Amygdala (tissue), 56 donors: ENCODE measurements at regions not wholly inside any gene's neighbourhood (a gene's known extent, or its start where the extent isn't known, plus 50 kb on each side); places are given as distances from the start of the nearest gene placed in this dataset.
A peak's percentile ranks its signal among the peaks of the same experiment; 100 is the strongest.

ENCODE experiments used
- DNase-seq, 56 donors: peaks; one replicate each; lab custom pipeline; 2025; lab: John Stamatoyannopoulos, UW

DNA sequence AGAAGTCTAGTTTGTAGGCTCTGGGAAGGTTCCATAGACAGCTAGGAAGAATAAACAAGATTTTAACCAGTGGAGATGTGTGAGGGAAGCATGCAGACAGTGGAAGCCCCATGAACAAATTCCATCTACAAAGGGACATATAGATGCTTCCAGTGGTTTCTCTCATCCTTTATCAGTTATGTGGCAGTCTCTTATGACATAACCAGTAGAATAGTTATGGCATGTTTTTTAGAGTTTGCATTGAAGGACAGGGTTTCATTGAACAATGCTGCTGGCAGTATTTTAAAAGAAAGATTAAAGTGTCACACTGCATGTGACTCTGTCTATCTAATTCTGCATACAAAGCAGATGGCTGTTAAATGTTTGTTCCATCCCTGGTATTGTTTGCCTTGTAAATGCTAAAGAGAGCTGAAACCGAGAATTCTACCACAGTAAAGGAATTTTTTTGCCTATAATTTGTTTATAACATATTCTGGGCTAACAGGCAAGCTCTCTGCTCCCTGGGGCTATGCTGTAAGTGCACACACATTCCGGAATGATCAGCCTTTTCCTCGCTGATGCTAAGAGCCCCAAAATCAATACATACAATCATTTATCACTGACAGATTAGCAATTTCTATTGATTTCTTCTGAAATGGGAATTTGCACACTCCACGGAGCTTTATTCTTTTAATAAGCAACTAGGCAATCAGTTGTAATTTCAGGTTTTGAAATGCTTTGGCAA lies 76.8 kb upstream of the PELI1 start:
- no peak for DNase-seq

DNA sequence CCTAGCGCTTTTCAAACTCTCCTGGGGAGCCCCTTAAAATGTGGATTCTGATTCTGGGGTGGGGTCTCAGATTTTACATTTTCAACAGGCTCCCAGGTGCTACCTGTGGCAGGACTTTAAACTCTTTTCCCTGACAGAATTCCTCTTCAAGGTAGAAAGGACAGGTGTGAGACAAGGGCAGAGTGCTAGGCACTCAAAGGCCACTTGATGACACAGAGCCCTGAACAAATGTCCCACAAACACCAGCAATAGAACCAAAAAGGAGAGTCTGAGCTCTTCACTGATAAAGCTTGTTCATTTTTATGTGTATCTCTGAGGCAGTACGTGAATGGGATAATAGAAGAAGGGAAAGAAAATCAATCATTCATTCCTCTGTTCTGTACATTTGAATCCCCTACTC lies 77.7 kb upstream of the PELI1 start:
- DNase-seq, result no peak

GRCh38 chr2:64222351-64222750 lies 78.1 kb upstream of the PELI1 start:
- no peak for DNase-seq

- DNase-seq, result no peak
These were observed 78.8 kb upstream of the PELI1 start for GRCh38 chr2:64223055-64223454.

GRCh38 chr2:64225491-64225890 lies 81.3 kb upstream of the PELI1 start:
- peak in 1 of 56 donors; percentile 10 for DNase-seq

GRCh38 chr2:64226611-64227010 lies 82.4 kb upstream of the PELI1 start:
- DNase-seq, result no peak

GRCh38 chr2:64227603-64228125 lies 83.4 kb upstream of the PELI1 start:
- no peak for DNase-seq

- DNase-seq, result peak; percentile 52 to 95 (median 85)
These were observed 84.0 kb upstream of the PELI1 start for GRCh38 chr2:64228126-64228678.

- DNase-seq, result no peak
These were observed 84.7 kb upstream of the PELI1 start for GRCh38 chr2:64228918-64229317.

DNA sequence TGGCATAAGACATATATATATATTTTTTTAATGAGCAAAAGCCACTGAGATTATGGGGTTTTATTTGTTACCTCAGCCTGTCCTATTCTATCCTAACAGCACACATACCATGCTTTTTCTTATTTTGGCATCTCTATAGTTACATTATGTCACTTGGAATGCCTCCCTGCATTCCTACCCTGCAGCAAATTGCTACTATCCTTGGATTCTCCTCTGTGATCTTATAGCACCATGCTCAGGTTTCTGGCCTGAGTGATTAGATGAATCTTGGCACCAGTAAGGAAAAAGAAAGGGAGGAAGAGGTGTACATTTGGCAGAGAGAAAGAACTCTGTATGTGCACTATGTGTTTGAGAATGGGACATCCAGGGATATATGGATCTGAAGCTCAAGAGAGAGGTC lies 86.3 kb upstream of the PELI1 start:
- no peak for DNase-seq

DNA sequence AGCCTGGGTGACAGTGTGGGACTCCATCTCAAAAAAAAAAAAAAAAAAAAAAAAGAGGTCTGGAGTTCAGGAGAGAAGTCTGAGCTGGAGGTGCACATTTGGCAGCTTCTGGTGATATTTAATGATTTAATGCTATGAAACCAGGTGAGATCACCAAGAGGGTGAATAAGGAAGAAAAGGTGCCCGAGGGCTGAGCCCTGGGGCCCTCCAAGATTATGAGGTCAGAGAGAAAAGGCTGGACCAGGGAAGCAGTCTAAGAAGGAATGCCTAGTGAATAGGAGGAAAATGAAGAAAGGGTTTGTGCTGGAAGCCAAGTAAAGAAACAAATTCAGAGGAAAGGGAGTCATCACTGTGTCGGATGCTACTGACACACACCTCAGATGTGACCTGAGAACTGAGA lies 88.0 kb upstream of the PELI1 start:
- DNase-seq, result no peak

GRCh38 chr2:64233376-64233922 lies 89.2 kb upstream of the PELI1 start:
- DNase-seq, result no peak

- DNase-seq, result no peak
These were observed 89.9 kb upstream of the PELI1 start for GRCh38 chr2:64234150-64234549.

GRCh38 chr2:64234785-64235184 lies 90.6 kb upstream of the PELI1 start:
- DNase-seq, result no peak

DNA sequence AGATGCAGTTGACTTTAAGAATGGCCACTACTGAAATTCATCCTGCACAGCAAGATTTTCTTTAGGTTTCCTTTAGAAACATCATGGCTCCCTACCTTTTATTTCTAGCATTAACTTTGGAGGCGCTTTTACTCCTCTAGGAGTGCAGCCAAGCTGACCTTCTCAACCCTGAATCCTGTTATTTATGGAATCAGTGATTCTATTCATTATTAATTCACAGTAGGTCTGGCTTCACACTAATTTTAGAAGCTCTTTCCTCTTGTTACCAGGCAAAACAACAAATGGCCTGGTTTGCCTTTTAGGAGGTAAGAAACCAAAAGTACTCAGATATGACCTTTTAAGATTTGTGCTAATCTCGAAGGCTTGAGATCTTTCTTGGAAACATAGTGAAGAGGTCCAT lies 93.0 kb upstream of the PELI1 start:
- no peak for DNase-seq

DNA sequence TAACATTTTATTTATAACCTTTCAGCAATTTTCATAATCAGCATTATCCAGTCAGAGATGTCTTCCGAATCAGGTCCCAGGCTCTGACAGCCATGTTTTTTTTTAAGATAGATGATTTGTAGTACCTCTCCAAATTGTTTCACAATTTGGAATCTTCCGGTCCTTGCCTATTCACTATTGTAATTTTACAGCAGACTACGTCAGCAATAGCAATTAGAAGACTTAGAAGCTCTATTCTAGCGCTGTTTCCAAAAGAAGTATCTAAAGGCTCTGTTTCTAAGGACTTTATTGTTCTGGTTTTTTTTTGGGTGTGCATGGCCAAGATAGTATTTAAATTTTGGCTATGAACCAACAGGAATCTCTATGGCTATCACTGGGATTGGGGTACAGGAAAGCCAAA lies 94.6 kb upstream of the PELI1 start:
- DNase-seq, result no peak

DNA sequence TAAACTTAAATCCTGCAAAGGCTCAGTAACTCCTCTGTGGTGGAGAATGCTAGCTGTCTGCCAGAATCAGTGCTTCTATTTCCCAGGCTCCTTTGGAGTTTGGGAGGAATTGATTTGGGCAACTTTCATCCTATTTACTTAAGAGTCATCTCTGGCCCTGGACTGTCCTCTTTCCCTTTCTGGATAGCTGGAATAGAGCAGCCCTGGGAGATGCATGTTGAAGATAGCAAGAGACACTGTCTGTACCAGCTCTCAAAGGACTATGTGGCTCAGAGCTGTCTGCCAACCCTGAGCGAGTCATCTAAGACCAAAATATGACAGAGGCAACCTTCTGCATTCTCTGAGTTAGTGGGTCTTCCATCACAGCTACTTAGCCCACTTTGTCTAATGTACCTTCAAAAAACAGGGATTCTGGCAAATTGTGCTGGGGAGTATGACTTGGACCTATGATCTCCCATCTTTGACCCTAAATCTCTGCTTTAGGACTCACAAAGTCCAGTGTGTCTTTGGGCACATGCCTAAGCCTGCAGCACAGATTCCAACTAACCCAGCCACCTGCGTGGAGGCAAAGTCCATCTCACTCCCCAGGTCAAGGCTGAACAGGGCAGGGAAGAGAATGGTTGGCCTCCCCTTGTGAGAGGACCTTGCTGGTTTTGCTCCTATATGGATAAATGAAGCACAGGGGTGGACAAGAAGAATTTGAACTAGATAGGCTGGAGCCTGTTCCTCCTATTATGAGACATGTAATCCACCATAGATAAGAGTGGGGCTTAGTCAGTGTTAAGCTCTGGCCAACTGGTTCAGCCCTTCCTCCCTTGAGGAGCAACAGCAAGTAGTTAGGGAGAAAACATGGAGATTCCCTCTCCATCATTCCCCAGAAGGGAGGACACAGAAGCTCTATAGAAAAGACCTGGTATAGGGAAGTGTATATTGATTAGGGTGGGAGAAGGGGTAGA lies 99.1 kb upstream of the PELI1 start:
- DNase-seq, result no peak

GRCh38 chr2:64244037-64244416 lies 99.8 kb upstream of the PELI1 start:
- DNase-seq, result no peak

- no peak for DNase-seq
These were observed 101.4 kb upstream of the PELI1 start for GRCh38 chr2:64245631-64246030.

DNA sequence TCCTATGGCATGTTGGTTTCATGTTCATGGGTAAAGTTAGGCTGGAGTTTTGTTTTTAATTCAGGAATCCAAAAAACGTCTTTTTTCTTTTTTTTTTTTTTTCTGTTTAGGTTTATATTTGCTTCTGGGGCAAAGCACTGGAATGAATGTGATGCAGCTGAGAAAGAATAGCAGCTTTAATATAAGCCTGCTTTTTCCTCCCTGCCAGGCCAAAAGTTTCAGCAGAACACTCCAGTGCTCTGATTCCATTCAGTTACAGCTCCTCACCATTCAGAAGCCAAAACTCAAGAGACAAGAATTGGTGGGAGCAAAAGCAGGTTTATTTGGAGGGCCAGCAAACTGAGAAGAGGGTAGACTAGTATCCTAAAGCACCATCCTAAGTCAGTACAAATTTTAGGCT lies 102.7 kb upstream of the PELI1 start:
- no peak for DNase-seq

DNA sequence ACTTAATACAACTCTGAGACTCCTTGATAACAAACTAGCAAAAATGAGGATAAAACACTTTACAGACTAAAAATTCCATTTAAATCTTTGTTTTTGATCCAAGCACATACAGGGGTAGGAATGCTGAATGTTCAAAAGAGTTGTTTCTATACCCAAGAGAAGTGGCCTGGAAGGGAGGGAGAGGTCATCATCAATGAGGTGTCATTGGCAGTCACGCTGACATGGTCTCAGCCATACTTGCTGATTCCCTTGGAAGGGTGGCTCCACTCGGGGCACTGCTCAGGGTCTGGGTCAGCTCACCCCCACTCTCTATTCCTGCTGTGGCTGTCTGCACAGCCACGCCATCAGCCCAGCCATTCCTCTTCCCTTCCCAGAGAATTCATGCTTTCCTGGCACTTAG lies 105.2 kb upstream of the PELI1 start:
- no peak for DNase-seq
